ENCODE measurements at regions not wholly inside any gene's neighbourhood (a gene's known extent, or its start where the extent isn't known, plus 50 kb on each side); places are given as distances from the start of the nearest gene placed in this dataset.

- H3K27ac ChIP-seq = no peak overlapping the region
- TF ChIP-seq CTCF (conservative IDR thresholded peaks at IDR 0.05) = no peak
- no peak for TF ChIP-seq ZFX (IDR thresholded peaks at IDR 0.05)
Measured at GRCh38 chr11:95521862-95522261, 267.7 kb downstream of the FAM76B start.

- H3K27ac ChIP-seq = no peak overlapping the region
Measured at GRCh38 chr11:95521133-95521542, 268.4 kb downstream of the FAM76B start.

DNA sequence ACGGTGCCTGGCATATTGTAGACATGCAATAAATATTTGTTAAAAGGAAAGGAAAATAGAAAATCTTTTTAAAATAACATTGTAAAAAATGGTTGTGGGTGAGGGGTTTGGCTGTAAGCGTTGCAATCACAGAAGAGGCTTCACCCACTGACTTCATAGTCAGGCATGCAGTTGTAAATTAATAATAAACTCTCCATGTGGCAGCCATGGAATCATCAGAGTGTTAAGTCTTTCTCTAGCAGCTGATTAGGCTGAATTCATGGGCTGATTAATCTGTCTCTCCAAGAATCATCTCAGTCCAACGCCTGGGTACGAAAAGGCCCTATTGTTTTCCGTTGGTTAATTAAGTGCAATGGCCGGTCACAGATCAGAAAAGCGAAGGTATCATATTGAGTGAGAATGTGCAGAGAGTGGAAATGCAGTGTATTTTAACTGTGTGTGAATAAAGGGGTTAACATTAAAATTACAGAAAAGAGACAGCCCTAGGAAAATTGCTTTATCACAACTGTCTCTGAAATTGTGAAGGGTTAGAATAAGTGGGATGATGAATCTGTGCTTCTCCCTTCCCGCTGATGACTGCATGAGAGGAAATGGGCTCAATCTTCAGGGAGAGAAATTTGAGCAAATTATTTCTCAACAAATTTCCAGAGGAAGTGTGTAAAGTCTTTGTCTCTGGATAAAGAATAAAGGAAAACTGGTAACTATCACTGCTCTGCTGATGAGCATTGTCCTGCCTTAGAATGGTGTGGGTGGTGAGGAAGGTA lies 269.0 kb downstream of the FAM76B start:
- no peak for TF ChIP-seq ZFX (IDR thresholded peaks at IDR 0.05)
- TF ChIP-seq CTCF (conservative IDR thresholded peaks at IDR 0.05) = no peak
- H3K27ac ChIP-seq = no peak overlapping the region

More at GRCh38 chr11:95521133-95521542, 268.4 kb downstream of the FAM76B start:
- TF ChIP-seq CTCF (conservative IDR thresholded peaks at IDR 0.05) (no peak), ZFX (IDR thresholded peaks at IDR 0.05) (no peak)

- no peak overlapping the region for H3K27ac ChIP-seq
Measured at GRCh38 chr11:95519912-95520311, 269.7 kb downstream of the FAM76B start.

DNA sequence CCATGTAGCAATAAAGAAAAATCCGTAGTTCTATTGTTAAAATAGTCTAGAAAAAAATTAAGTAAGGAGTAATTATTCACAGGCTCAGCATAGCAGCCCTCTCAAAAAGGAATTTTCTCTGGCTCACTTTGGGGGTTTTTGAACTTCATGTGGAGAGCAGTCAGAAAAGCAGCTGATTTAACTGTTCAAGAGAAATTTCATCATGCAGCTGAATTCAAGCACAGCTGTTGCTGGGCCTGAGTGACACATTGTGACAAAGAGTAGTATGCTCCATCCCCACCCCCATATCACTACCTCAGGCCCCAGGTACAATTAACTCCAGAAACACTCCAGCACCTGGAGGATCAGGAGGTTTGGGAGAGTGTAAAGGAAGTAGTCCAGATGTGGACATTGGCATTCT lies 272.1 kb downstream of the FAM76B start:
- H3K27ac ChIP-seq = no peak overlapping the region
- no peak for TF ChIP-seq ZFX (IDR thresholded peaks at IDR 0.05)
- TF ChIP-seq CTCF (conservative IDR thresholded peaks at IDR 0.05) = no peak

More at GRCh38 chr11:95519912-95520311, 269.7 kb downstream of the FAM76B start:
- TF ChIP-seq ZFX (IDR thresholded peaks at IDR 0.05) (no peak), CTCF (conservative IDR thresholded peaks at IDR 0.05) (no peak)

- TF ChIP-seq ZFX (IDR thresholded peaks at IDR 0.05) = no peak
- TF ChIP-seq CTCF (conservative IDR thresholded peaks at IDR 0.05) = no peak
- H3K27ac ChIP-seq = no peak overlapping the region
Measured at GRCh38 chr11:95516786-95517185, 272.8 kb downstream of the FAM76B start.

- no peak for TF ChIP-seq CTCF (conservative IDR thresholded peaks at IDR 0.05)
Measured at GRCh38 chr11:95516175-95516574, 273.4 kb downstream of the FAM76B start.

More at GRCh38 chr11:95516175-95516574, 273.4 kb downstream of the FAM76B start:
- no peak overlapping the region for H3K27ac ChIP-seq

Data from C4-2B (cell line).